AG09309 (cell line): ENCODE measurements at regions not wholly inside any gene's neighbourhood (a gene's known extent, or its start where the extent isn't known, plus 50 kb on each side); places are given as distances from the start of the nearest gene placed in this dataset.

ENCODE experiments used
- DNase-seq: peaks from one replicate; pipeline ENCODE4 v3.0.0-alpha.2; 2010; ENCODE audit warnings: low read depth
- H3K4me3 ChIP-seq: 2 replicates; pipeline ENCODE4 v1.5.1; 2011; ENCODE audit warnings: mild to moderate bottlenecking, low read depth, low read length, moderate library complexity; ENCODE audit not compliant: control insufficient read depth
- TF ChIP-seq, protein P1 (sequence below): IDR thresholded peaks from 2 replicates; pipeline ENCODE4 v1.5.1; 2011; ENCODE audit warnings: mild to moderate bottlenecking, low read depth, low read length, inconsistent platforms; ENCODE audit not compliant: insufficient read depth, control insufficient read depth; ENCODE audit errors: missing control alignments

DNA sequence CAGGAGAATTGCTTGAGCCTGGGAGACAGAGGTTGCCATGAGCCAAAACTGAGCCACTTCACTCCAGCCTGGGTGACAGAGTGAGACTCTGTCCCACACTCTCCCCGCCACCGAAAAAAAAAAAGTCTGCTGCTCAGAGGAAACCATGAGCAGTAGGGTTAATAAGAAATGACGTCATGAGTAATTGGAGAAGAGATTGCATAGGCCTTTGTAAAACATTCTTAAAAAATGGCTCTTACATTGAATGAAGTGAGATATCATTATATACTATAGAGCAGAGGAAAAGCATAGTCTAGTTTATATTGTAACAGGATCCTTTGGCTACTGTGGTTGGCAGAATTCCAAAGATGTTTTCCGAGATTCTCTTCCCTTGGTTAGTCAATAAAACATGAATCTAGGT is 228.2 kb downstream of the PCDH20 start:
- TF ChIP-seq, protein P1, sequence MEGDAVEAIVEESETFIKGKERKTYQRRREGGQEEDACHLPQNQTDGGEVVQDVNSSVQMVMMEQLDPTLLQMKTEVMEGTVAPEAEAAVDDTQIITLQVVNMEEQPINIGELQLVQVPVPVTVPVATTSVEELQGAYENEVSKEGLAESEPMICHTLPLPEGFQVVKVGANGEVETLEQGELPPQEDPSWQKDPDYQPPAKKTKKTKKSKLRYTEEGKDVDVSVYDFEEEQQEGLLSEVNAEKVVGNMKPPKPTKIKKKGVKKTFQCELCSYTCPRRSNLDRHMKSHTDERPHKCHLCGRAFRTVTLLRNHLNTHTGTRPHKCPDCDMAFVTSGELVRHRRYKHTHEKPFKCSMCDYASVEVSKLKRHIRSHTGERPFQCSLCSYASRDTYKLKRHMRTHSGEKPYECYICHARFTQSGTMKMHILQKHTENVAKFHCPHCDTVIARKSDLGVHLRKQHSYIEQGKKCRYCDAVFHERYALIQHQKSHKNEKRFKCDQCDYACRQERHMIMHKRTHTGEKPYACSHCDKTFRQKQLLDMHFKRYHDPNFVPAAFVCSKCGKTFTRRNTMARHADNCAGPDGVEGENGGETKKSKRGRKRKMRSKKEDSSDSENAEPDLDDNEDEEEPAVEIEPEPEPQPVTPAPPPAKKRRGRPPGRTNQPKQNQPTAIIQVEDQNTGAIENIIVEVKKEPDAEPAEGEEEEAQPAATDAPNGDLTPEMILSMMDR: no peak
- H3K4me3 ChIP-seq: no peak overlapping the region
- no peak for DNase-seq

GRCh38 chr13:61183670-61184069 is 232.0 kb downstream of the PCDH20 start:
- no peak overlapping the region for H3K4me3 ChIP-seq
- no peak for DNase-seq
- TF ChIP-seq, protein P1: no peak

- no peak for DNase-seq
- H3K4me3 ChIP-seq: no peak overlapping the region
Measured at GRCh38 chr13:61180234-61180633, 235.4 kb downstream of the PCDH20 start.

GRCh38 chr13:61179741-61180140 is 235.9 kb downstream of the PCDH20 start:
- no peak for DNase-seq
- TF ChIP-seq, protein P1: no peak
- no peak overlapping the region for H3K4me3 ChIP-seq

More at GRCh38 chr13:61180234-61180633, 235.4 kb downstream of the PCDH20 start:
- TF ChIP-seq, protein P1: no peak

DNA sequence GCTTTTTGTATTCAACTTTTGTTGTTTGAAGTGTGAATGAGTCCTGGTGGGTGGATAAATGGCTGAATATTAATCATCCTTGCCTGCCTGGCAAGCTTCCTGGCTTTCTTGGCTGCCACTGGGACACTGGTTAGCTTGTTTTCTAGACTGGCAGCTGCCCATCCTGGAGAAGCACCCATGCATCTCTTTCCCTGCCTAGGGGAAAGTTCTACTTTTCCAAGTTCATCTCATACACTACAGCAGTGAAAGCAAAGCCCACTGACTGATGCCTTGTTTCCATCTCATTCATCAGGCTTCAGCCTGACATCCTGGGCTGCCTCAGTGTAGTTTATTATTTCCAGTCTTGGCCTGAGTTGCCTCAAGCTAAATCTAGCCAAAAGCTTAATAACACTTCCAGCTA is 244.8 kb downstream of the PCDH20 start:
- no peak overlapping the region for H3K4me3 ChIP-seq
- TF ChIP-seq, protein P1: no peak
- no peak for DNase-seq

DNA sequence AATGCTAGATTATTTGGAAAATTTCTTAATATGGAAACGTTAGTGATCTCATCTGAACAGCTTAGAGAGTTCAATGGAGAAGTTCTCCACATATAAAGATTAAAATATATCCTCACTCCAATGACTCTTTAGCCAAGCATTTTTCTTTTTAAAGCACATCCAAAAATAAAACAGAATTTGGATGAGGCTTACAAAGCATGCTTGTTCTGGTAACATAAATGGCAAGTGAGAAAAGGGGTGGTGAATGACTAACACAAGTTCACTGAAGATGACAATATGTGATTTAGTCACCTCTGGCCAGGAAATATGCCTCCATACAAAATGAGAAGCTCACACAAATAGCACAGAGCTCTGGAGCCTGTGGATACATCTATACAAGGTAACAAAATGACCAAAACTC is 253.0 kb downstream of the PCDH20 start:
- H3K4me3 ChIP-seq: no peak overlapping the region
- no peak for DNase-seq
- TF ChIP-seq, protein P1: no peak

- TF ChIP-seq, protein P1: no peak
- H3K4me3 ChIP-seq: no peak overlapping the region
- no peak for DNase-seq
Measured at GRCh38 chr13:61162106-61162505, 253.5 kb downstream of the PCDH20 start.
